ENCODE measurements at regions not wholly inside any gene's neighbourhood (a gene's known extent, or its start where the extent isn't known, plus 50 kb on each side); places are given as distances from the start of the nearest gene placed in this dataset.
A peak's percentile ranks its signal among the peaks of the same experiment; 100 is the strongest.

- 0 out of 2 replicates have a peak, but pooled peaks have one; percentile 50 for TF ChIP-seq TMF1 (CRISPR knock-in tag; IDR thresholded peaks at IDR 0.05; ENCODE audit: low read depth)
- no peak for TF ChIP-seq ZBTB44 (CRISPR knock-in tag; IDR thresholded peaks at IDR 0.05)
- no peak for TF ChIP-seq BHLHE40 (IDR thresholded peaks at IDR 0.05; ENCODE audit: low read length)
- TF ChIP-seq KLF15 (CRISPR knock-in tag; IDR thresholded peaks at IDR 0.05; ENCODE audit: borderline replicate concordance) = no peak
- TF ChIP-seq NFE2L2 (IDR thresholded peaks at IDR 0.05; ENCODE audit: low read length) = 0 out of 2 replicates have a peak, but pooled peaks have one; percentile 45
- peak; percentile 68 for TF ChIP-seq CREB1 (IDR thresholded peaks at IDR 0.05)
- peak; percentile 96 for TF ChIP-seq CREB1 (CRISPR knock-in tag; IDR thresholded peaks at IDR 0.05)
- TF ChIP-seq ZFY (CRISPR knock-in tag; IDR thresholded peaks at IDR 0.05) = peak; percentile 36; the same call in 1 of the 2 replicates
- 0 out of 2 replicates have a peak, but pooled peaks have one; percentile 6 for TF ChIP-seq HIC2 (CRISPR knock-in tag; IDR thresholded peaks at IDR 0.05; ENCODE audit: low read depth)
- no peak for TF ChIP-seq TEAD3 (CRISPR knock-in tag; optimal IDR thresholded peaks at IDR 0.05; ENCODE audit: borderline replicate concordance)
- peak; percentile 66; the same call in 1 of the 2 replicates for TF ChIP-seq POGZ (CRISPR knock-in tag; IDR thresholded peaks at IDR 0.05)
- TF ChIP-seq ZHX1 (CRISPR knock-in tag; IDR thresholded peaks at IDR 0.05; ENCODE audit: low read depth) = no peak
- peak; percentile 44; the same call in 1 of the 2 replicates for TF ChIP-seq KDM5B (CRISPR knock-in tag; IDR thresholded peaks at IDR 0.05; ENCODE audit: borderline replicate concordance)
- TF ChIP-seq BATF2 (CRISPR knock-in tag; IDR thresholded peaks at IDR 0.05) = no peak
- TF ChIP-seq ZNF10 (CRISPR knock-in tag; IDR thresholded peaks at IDR 0.05; ENCODE audit: borderline replicate concordance, low read depth) = no peak
- no peak for TF ChIP-seq ZNF614 (CRISPR knock-in tag; IDR thresholded peaks at IDR 0.05; ENCODE audit: borderline replicate concordance)
- TF ChIP-seq ZNF235 (CRISPR knock-in tag; IDR thresholded peaks at IDR 0.05; ENCODE audit: borderline replicate concordance) = no peak
- TF ChIP-seq MYC (CRISPR knock-in tag; IDR thresholded peaks at IDR 0.05; ENCODE audit: borderline replicate concordance) = no peak
- no peak for TF ChIP-seq ZSCAN25 (CRISPR knock-in tag; IDR thresholded peaks at IDR 0.05)
- 0 out of 2 replicates have a peak, but pooled peaks have one; percentile 16 for TF ChIP-seq IKZF5 (CRISPR knock-in tag; IDR thresholded peaks at IDR 0.05)
- peak; percentile 71; the same call in 1 of the 2 replicates for TF ChIP-seq ZNF367 (CRISPR knock-in tag; IDR thresholded peaks at IDR 0.05; ENCODE audit: borderline replicate concordance)
- no peak for TF ChIP-seq CHCHD3 (CRISPR knock-in tag; IDR thresholded peaks at IDR 0.05)
Observed at GRCh38 chr6:27132532-27133280, 114.8 kb upstream of the PRSS16 start (continued).

All from HepG2 (cell line).